Astrocyte (in vitro differentiated cells and primary cell): ENCODE measurements at regions not wholly inside any gene's neighbourhood (a gene's known extent, or its start where the extent isn't known, plus 50 kb on each side); places are given as distances from the start of the nearest gene placed in this dataset.

Experiments
- DNase-seq: peaks from one replicate; pipeline ENCODE4 v3.0.0-alpha.2; 2010; ENCODE audit warnings: low read depth
- FAIRE-seq: peaks from 2 replicates; lab custom pipeline; 2011; peaks lifted over from hg19 to GRCh38; lab: Jason Lieb, UNC
- H2AFZ ChIP-seq: 2 replicates; pipeline ENCODE4 v1.6.0; 2012; ENCODE audit warnings: low read depth, low read length, inconsistent platforms
- H3K27ac ChIP-seq: 2 replicates; pipeline ENCODE4 v1.5.1; 2011; ENCODE audit warnings: low read depth, low read length, inconsistent platforms
- H3K27me3 ChIP-seq: 2 replicates; pipeline ENCODE4 v1.6.0; 2011; ENCODE audit warnings: low read length, inconsistent platforms; ENCODE audit not compliant: insufficient read depth
- H3K36me3 ChIP-seq: 2 replicates; pipeline ENCODE4 v1.5.1; 2011; ENCODE audit warnings: low read length, inconsistent platforms; ENCODE audit not compliant: insufficient read depth
- H3K4me1 ChIP-seq: 2 replicates; pipeline ENCODE4 v1.5.1; 2011; ENCODE audit warnings: low read length, inconsistent platforms; ENCODE audit not compliant: insufficient read depth
- H3K4me2 ChIP-seq: 2 replicates; pipeline ENCODE4 v1.6.0; 2012; ENCODE audit warnings: low read length, inconsistent platforms
- H3K4me3 ChIP-seq: 2 replicates; pipeline ENCODE4 v1.5.1; 2011; ENCODE audit warnings: low read depth, mild to moderate bottlenecking, low read length, inconsistent platforms; ENCODE audit not compliant: insufficient read depth
- H3K79me2 ChIP-seq: 2 replicates; pipeline ENCODE4 v1.6.0; 2012; ENCODE audit warnings: mild to moderate bottlenecking, low read length, inconsistent platforms; ENCODE audit not compliant: insufficient read depth
- H3K9ac ChIP-seq: 2 replicates; pipeline ENCODE4 v1.6.0; 2012; ENCODE audit warnings: mild to moderate bottlenecking, low read length, inconsistent platforms
- H3K9me3 ChIP-seq: 2 replicates; pipeline ENCODE4 v1.5.1; 2012; ENCODE audit warnings: low read depth, mild to moderate bottlenecking, low read length, inconsistent platforms; ENCODE audit not compliant: insufficient read depth
- H4K20me1 ChIP-seq: 2 replicates; pipeline ENCODE4 v1.6.0; 2012; ENCODE audit warnings: low read length, inconsistent platforms; ENCODE audit not compliant: insufficient read depth
- H3K27ac Mint-ChIP-seq: one replicate; pipeline ENCODE4 v1.8.0; 2021; ENCODE audit warnings: mild to moderate bottlenecking, mixed read lengths; ENCODE audit not compliant: unreplicated experiment
- H3K27me3 Mint-ChIP-seq: one replicate; pipeline ENCODE4 v1.8.0; 2021; ENCODE audit warnings: low read depth, mixed read lengths; ENCODE audit not compliant: unreplicated experiment
- H3K36me3 Mint-ChIP-seq: one replicate; pipeline ENCODE4 v1.8.0; 2021; ENCODE audit warnings: low read depth, mixed read lengths; ENCODE audit not compliant: unreplicated experiment
- H3K4me1 Mint-ChIP-seq: one replicate; pipeline ENCODE4 v1.8.0; 2021; ENCODE audit warnings: low read depth, mixed read lengths; ENCODE audit not compliant: unreplicated experiment
- H3K4me3 Mint-ChIP-seq: one replicate; pipeline ENCODE4 v1.8.0; 2021; ENCODE audit warnings: mild to moderate bottlenecking, moderate library complexity, mixed read lengths; ENCODE audit not compliant: unreplicated experiment
- H3K9me3 Mint-ChIP-seq: one replicate; pipeline ENCODE4 v1.8.0; 2021; ENCODE audit warnings: mild to moderate bottlenecking, mixed read lengths; ENCODE audit not compliant: unreplicated experiment
- CTCF ChIP-seq: IDR thresholded peaks from 2 replicates; pipeline ENCODE4 v1.5.1; 2011; ENCODE audit warnings: low read depth, mild to moderate bottlenecking, inconsistent platforms, low read length, moderate library complexity; ENCODE audit not compliant: insufficient read depth
- EZH2 ChIP-seq: IDR thresholded peaks from 2 replicates; pipeline ENCODE4 v1.6.1; 2012; ENCODE audit warnings: mild to moderate bottlenecking, low read length, inconsistent platforms; ENCODE audit not compliant: insufficient read depth

GRCh38 chr4:56746639-56747038, 65.5 kb upstream of the HOPX start:
- Histone ChIP-seq H3K9ac (no peak overlapping the region), H3K4me1 (no peaks in the 10 kb centered on the region), H3K4me3 (no peak overlapping the region), H3K36me3 (no peaks in the 10 kb centered on the region), H2AFZ (no peak overlapping the region), H4K20me1 (no peaks in the 10 kb centered on the region), H3K27me3 (no peaks in the 10 kb centered on the region), H3K4me2 (no peak overlapping the region), H3K9me3 (no peaks in the 10 kb centered on the region), H3K79me2 (no peaks in the 10 kb centered on the region), H3K27ac (no peak overlapping the region)
- TF ChIP-seq EZH2, result no peak
- no peak for TF ChIP-seq CTCF
- Mint-ChIP-seq H3K27ac (no peak overlapping the region), H3K36me3 (no peaks in the 10 kb centered on the region), H3K4me3 (no peak overlapping the region), H3K27me3 (no peaks in the 10 kb centered on the region), H3K4me1 (peaks cover 1% of the 10 kb centered on the region), H3K9me3 (peaks cover 2% of the 10 kb centered on the region)
- DNase-seq (no peak), FAIRE-seq (no peak)

GRCh38 chr4:56745042-56745441, 63.9 kb upstream of the HOPX start:
- Histone ChIP-seq H3K27me3 (no peaks in the 10 kb centered on the region), H3K4me2 (no peak overlapping the region), H3K9me3 (no peaks in the 10 kb centered on the region), H3K9ac (no peak overlapping the region), H3K4me1 (no peaks in the 10 kb centered on the region), H3K36me3 (no peaks in the 10 kb centered on the region), H3K27ac (no peak overlapping the region), H4K20me1 (no peaks in the 10 kb centered on the region), H3K79me2 (no peaks in the 10 kb centered on the region), H3K4me3 (no peak overlapping the region), H2AFZ (no peak overlapping the region)
- Mint-ChIP-seq H3K27me3 (no peaks in the 10 kb centered on the region), H3K4me1 (peaks cover 1% of the 10 kb centered on the region), H3K4me3 (no peak overlapping the region), H3K36me3 (no peaks in the 10 kb centered on the region), H3K9me3 (no peaks in the 10 kb centered on the region), H3K27ac (no peak overlapping the region)
- no peak for DNase-seq
- TF ChIP-seq CTCF (no peak), EZH2 (no peak)
- no peak for FAIRE-seq

- Histone ChIP-seq H3K79me2 (no peaks in the 10 kb centered on the region), H3K4me3 (no peak overlapping the region), H3K4me2 (no peak overlapping the region), H3K4me1 (no peaks in the 10 kb centered on the region), H2AFZ (no peak overlapping the region), H3K9ac (no peak overlapping the region), H4K20me1 (no peaks in the 10 kb centered on the region), H3K9me3 (no peaks in the 10 kb centered on the region), H3K27me3 (no peaks in the 10 kb centered on the region), H3K36me3 (no peaks in the 10 kb centered on the region), H3K27ac (no peak overlapping the region)
- Mint-ChIP-seq H3K36me3 (no peaks in the 10 kb centered on the region), H3K9me3 (no peaks in the 10 kb centered on the region), H3K27me3 (no peaks in the 10 kb centered on the region), H3K4me1 (peaks cover 7% of the 10 kb centered on the region), H3K4me3 (no peak overlapping the region), H3K27ac (no peak overlapping the region)
- no peak for DNase-seq
- TF ChIP-seq EZH2, result no peak
- no peak for TF ChIP-seq CTCF
- no peak for FAIRE-seq
Measured at GRCh38 chr4:56744030-56744429, 62.9 kb upstream of the HOPX start.
